ENCODE measurements at regions not wholly inside any gene's neighbourhood (a gene's known extent, or its start where the extent isn't known, plus 50 kb on each side); places are given as distances from the start of the nearest gene placed in this dataset.

- intact Hi-C loops (cut with micrococcal nuclease): no loop called here
- CTCF ChIA-PET: no interaction called here
- Histone ChIP-seq H3K9ac (ENCODE audit: low read length) (no peak overlapping the region), H3K4me2 (ENCODE audit: low read length) (no peak overlapping the region), H4K20me1 (ENCODE audit: insufficient read depth) (no peaks in the 10 kb centered on the region), H3K79me2 (ENCODE audit: insufficient read depth, low read length) (no peaks in the 10 kb centered on the region), H3K27ac (ENCODE audit: low read depth, low read length) (no peak overlapping the region), H3K4me1 (ENCODE audit: control insufficient read depth in 1 of 2, insufficient read depth in 2 of 2, low read length in 2 of 2) (no peaks in the 10 kb centered on the region), H3K9me2 (ENCODE audit: insufficient read depth) (no peaks in the 10 kb centered on the region), H2AFZ (ENCODE audit: low read depth, low read length, poor library complexity, severe bottlenecking) (no peak overlapping the region), H3K36me3 (ENCODE audit: control insufficient read depth in 1 of 2, insufficient read depth in 2 of 2, low read length in 2 of 2) (no peaks in the 10 kb centered on the region), H3K4me3 (replicated peaks in 1 of 2; ENCODE audit: low read depth in 1 of 2, low read length in 2 of 2) (no peak overlapping the region), H3K9me3 (ENCODE audit: control insufficient read depth in 1 of 2, insufficient read depth in 1 of 2, low read depth in 1 of 2, low read length in 2 of 2) (no peaks in the 10 kb centered on the region), H3K27me3 (ENCODE audit: insufficient read depth, low read length) (no peaks in the 10 kb centered on the region)
- DNase-seq (ENCODE audit: low read depth, low spot score) (no peak), ATAC-seq (no peak)
- TF ChIP-seq EZH2 (IDR thresholded peaks at IDR 0.05): no peak
- POLR2A ChIA-PET: no interaction called here
- RAD21 ChIA-PET (ENCODE audit: low non-redundant PET in 1 of 2, low total read pairs in 2 of 2, uncharacterized antibody in 2 of 2, unreplicated experiment in 2 of 2): no interaction called here
- no TSS peak for BruUV-seq (replicated peaks)
Measured at GRCh38 chr4:95910749-95911148, 70.9 kb downstream of the PDHA2 start.

GRCh38 chr4:95921470-95921869 lies 81.6 kb downstream of the PDHA2 start:
- Histone ChIP-seq H3K9me3 (ENCODE audit: control insufficient read depth in 1 of 2, insufficient read depth in 1 of 2, low read depth in 1 of 2, low read length in 2 of 2) (no peaks in the 10 kb centered on the region), H3K27ac (ENCODE audit: low read depth, low read length) (no peak overlapping the region), H2AFZ (ENCODE audit: low read depth, low read length, poor library complexity, severe bottlenecking) (no peak overlapping the region), H3K9ac (ENCODE audit: low read length) (no peak overlapping the region), H3K4me1 (ENCODE audit: control insufficient read depth in 1 of 2, insufficient read depth in 2 of 2, low read length in 2 of 2) (no peaks in the 10 kb centered on the region), H3K9me2 (ENCODE audit: insufficient read depth) (no peaks in the 10 kb centered on the region), H3K27me3 (ENCODE audit: insufficient read depth, low read length) (no peaks in the 10 kb centered on the region), H3K4me3 (replicated peaks in 1 of 2; ENCODE audit: low read depth in 1 of 2, low read length in 2 of 2) (no peak overlapping the region), H3K36me3 (ENCODE audit: control insufficient read depth in 1 of 2, insufficient read depth in 2 of 2, low read length in 2 of 2) (no peaks in the 10 kb centered on the region), H3K79me2 (ENCODE audit: insufficient read depth, low read length) (no peaks in the 10 kb centered on the region), H4K20me1 (ENCODE audit: insufficient read depth) (no peaks in the 10 kb centered on the region), H3K4me2 (ENCODE audit: low read length) (no peak overlapping the region)
- TF ChIP-seq YY1 (IDR thresholded peaks at IDR 0.05; ENCODE audit: extremely low read depth, insufficient replicate concordance, low read depth, low read length): no peak
- no peak for TF ChIP-seq JUND (IDR thresholded peaks at IDR 0.05)
- TF ChIP-seq SIN3A (IDR thresholded peaks at IDR 0.05; ENCODE audit: low read depth): no peak
- TF ChIP-seq EGR1 (IDR thresholded peaks at IDR 0.05; ENCODE audit: low read depth): no peak
- TF ChIP-seq MAX (IDR thresholded peaks at IDR 0.05): no peak
- TF ChIP-seq RAD21 (IDR thresholded peaks at IDR 0.05; ENCODE audit: low read depth): no peak
- TF ChIP-seq CBX3 (IDR thresholded peaks at IDR 0.05; ENCODE audit: low read depth): no peak
- TF ChIP-seq ATF3 (IDR thresholded peaks at IDR 0.05): no peak
- TF ChIP-seq ZNF274 (IDR thresholded peaks at IDR 0.05; ENCODE audit: low read depth, low read length): no peak
- TF ChIP-seq TCF7L2 (IDR thresholded peaks at IDR 0.05; ENCODE audit: borderline replicate concordance, extremely low read depth, insufficient read depth, insufficient read length): no peak
- no peak for TF ChIP-seq ZFX (IDR thresholded peaks at IDR 0.05)
- TF ChIP-seq SP1 (IDR thresholded peaks at IDR 0.05; ENCODE audit: low read depth): no peak
- intact Hi-C loops (cut with micrococcal nuclease): no loop called here
- CTCF ChIA-PET: no interaction called here
- BruUV-seq (replicated peaks): no TSS peak
- POLR2A ChIA-PET: no interaction called here
- DNase-seq (ENCODE audit: low read depth, low spot score) (no peak), ATAC-seq (no peak)
- RAD21 ChIA-PET (ENCODE audit: low non-redundant PET in 1 of 2, low total read pairs in 2 of 2, uncharacterized antibody in 2 of 2, unreplicated experiment in 2 of 2): no interaction called here
